ENCODE measurements at regions not wholly inside any gene's neighbourhood (a gene's known extent, or its start where the extent isn't known, plus 50 kb on each side); places are given as distances from the start of the nearest gene placed in this dataset.

GRCh38 chr18:53625997-53626599 lies 598.4 kb downstream of the MBD2 start:
- peak; percentile 2 for DNase-seq

- no peak for DNase-seq
These were observed 613.5 kb downstream of the MBD2 start for GRCh38 chr18:53610957-53611356.

GRCh38 chr18:53606792-53607191 lies 617.7 kb downstream of the MBD2 start:
- no peak for DNase-seq

GRCh38 chr18:53605198-53605597 lies 619.3 kb downstream of the MBD2 start:
- no peak for DNase-seq

- no peak for DNase-seq
These were observed 621.2 kb downstream of the MBD2 start for GRCh38 chr18:53603276-53603675.

- no peak for DNase-seq
These were observed 623.1 kb downstream of the MBD2 start for GRCh38 chr18:53601344-53601743.

- DNase-seq, result no peak
These were observed 637.5 kb downstream of the MBD2 start for GRCh38 chr18:53586923-53587322.
